ENCODE measurements at regions not wholly inside any gene's neighbourhood (a gene's known extent, or its start where the extent isn't known, plus 50 kb on each side); places are given as distances from the start of the nearest gene placed in this dataset.

DNA sequence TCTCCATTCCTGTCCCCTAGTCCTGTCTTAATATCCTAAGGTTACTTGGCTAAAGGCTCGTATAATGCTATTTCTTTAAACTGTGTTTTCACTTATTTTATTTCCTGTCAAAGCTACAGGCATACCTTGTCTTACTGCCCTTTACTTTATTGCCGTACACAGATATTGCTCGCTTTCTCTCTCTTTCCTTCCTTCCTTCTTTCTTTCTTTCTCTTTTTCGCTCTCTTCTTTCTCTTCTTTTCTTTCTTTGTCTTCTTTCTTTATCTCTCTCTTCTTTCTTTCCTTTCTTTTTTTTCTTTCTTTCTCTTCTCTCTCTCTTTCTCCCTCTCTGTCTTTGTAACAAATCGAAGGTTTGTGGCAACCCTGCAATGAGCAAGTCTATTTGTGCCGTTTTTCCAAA lies 123.9 kb upstream of the ARHGAP5 start:
- DNase-seq (no peak), ATAC-seq (ENCODE audit: low read depth) (no peak)
- WGBS, 2 experiments (ENCODE audit: extremely low coverage in 2 of 2, insufficient read length in 1 of 2): 100% methylated on average over 2 of the region's 6 CpGs; no CpG with 5 or more reads in 1 of the 2 experiments
- BruUV-seq (replicated peaks): no TSS peak
- Histone ChIP-seq H3K36me3 (ENCODE audit: control insufficient read depth, insufficient read depth, low read length) (no peaks in the 10 kb centered on the region), H2AK9ac (replicated peaks; ENCODE audit: low read depth, low read length, poor library complexity) (no peak overlapping the region), H4K91ac (ENCODE audit: insufficient read depth, low read depth, low read length) (no peak overlapping the region), H2BK15ac (ENCODE audit: low read depth, low read length) (no peak overlapping the region), H3K4me1 (ENCODE audit: control insufficient read depth, insufficient read depth, low read length) (peaks cover 16% of the 10 kb centered on the region), H2AFZ (replicated peaks; ENCODE audit: low read length, poor library complexity) (no peak overlapping the region), H3K4me3 (ENCODE audit: insufficient read depth, low read depth, low read length) (no peak overlapping the region), H3K79me1 (ENCODE audit: low read depth in 1 of 2, low read length in 2 of 2) (no peaks in the 10 kb centered on the region), H2BK120ac (ENCODE audit: low read depth, low read length) (no peak overlapping the region), H3K27me3 (ENCODE audit: control insufficient read depth, insufficient read depth, low read length) (no peaks in the 10 kb centered on the region), H3K14ac (replicated peaks; ENCODE audit: low read depth, low read length) (no peak overlapping the region), H3K9ac (ENCODE audit: low read depth, low read length) (no peak overlapping the region), H3K4me2 (ENCODE audit: low read depth, low read length) (no peak overlapping the region), H2AK5ac (ENCODE audit: low read depth, low read length) (no peak overlapping the region), H2BK5ac (ENCODE audit: low read depth, low read length, poor library complexity, severe bottlenecking) (no peak overlapping the region), H2BK20ac (ENCODE audit: low read depth, low read length) (no peak overlapping the region), H4K5ac (ENCODE audit: low read depth, low read length) (no peak overlapping the region), H3K27ac (ENCODE audit: insufficient read depth, low read length) (no peak overlapping the region), H3K23ac (ENCODE audit: low read depth, low read length) (no peak overlapping the region), H3K4ac (ENCODE audit: low read depth, low read length) (no peak overlapping the region), H3K18ac (ENCODE audit: low read depth, low read length) (no peak overlapping the region), H3K56ac (ENCODE audit: extremely low read depth, insufficient read depth, low read length) (no peak overlapping the region), H4K20me1 (ENCODE audit: insufficient read depth, low read length) (no peaks in the 10 kb centered on the region), H4K8ac (ENCODE audit: low read depth in 2 of 2, low read length in 2 of 2) (no peak overlapping the region), H3K9me1 (ENCODE audit: insufficient read depth, low read length) (peaks cover 8% of the 10 kb centered on the region; the same call in 1 of the 2 replicates), H3K9me3 (ENCODE audit: control insufficient read depth, insufficient read depth, low read length) (no peaks in the 10 kb centered on the region)
- ChIA-PET CTCF (no interaction called here), POLR2A (ENCODE audit: unreplicated experiment) (no interaction called here)
- intact Hi-C loops (cut with micrococcal nuclease): no loop called here
- in situ Hi-C loops (cut with MboI; ENCODE audit: low sequenced_read_pairs): no loop called here
- dilution Hi-C loops (cut with HindIII; ENCODE audit: low sequenced_read_pairs, unreplicated experiment): no loop called here
- TF ChIP-seq, protein P1, sequence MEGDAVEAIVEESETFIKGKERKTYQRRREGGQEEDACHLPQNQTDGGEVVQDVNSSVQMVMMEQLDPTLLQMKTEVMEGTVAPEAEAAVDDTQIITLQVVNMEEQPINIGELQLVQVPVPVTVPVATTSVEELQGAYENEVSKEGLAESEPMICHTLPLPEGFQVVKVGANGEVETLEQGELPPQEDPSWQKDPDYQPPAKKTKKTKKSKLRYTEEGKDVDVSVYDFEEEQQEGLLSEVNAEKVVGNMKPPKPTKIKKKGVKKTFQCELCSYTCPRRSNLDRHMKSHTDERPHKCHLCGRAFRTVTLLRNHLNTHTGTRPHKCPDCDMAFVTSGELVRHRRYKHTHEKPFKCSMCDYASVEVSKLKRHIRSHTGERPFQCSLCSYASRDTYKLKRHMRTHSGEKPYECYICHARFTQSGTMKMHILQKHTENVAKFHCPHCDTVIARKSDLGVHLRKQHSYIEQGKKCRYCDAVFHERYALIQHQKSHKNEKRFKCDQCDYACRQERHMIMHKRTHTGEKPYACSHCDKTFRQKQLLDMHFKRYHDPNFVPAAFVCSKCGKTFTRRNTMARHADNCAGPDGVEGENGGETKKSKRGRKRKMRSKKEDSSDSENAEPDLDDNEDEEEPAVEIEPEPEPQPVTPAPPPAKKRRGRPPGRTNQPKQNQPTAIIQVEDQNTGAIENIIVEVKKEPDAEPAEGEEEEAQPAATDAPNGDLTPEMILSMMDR (conservative IDR thresholded peaks at IDR 0.05; ENCODE audit: low read depth, low read length): no peak
- TF ChIP-seq POLR2A (IDR thresholded peaks at IDR 0.05; ENCODE audit: low read depth, low read length): no peak
- no peak for TF ChIP-seq MAFK (IDR thresholded peaks at IDR 0.05; ENCODE audit: low read depth, low read length)
- TF ChIP-seq SMC3 (IDR thresholded peaks at IDR 0.05; ENCODE audit: low read depth, low read length): no peak
- TF ChIP-seq MXI1 (IDR thresholded peaks at IDR 0.05; ENCODE audit: borderline replicate concordance, low read depth, low read length): no peak
- TF ChIP-seq RFX5 (IDR thresholded peaks at IDR 0.05; ENCODE audit: low read depth, low read length): no peak
- no peak for TF ChIP-seq RAD21 (IDR thresholded peaks at IDR 0.05; ENCODE audit: low read length)
- no peak for TF ChIP-seq FOS (IDR thresholded peaks at IDR 0.05; ENCODE audit: low read depth, low read length)
- TF ChIP-seq, protein P2, sequence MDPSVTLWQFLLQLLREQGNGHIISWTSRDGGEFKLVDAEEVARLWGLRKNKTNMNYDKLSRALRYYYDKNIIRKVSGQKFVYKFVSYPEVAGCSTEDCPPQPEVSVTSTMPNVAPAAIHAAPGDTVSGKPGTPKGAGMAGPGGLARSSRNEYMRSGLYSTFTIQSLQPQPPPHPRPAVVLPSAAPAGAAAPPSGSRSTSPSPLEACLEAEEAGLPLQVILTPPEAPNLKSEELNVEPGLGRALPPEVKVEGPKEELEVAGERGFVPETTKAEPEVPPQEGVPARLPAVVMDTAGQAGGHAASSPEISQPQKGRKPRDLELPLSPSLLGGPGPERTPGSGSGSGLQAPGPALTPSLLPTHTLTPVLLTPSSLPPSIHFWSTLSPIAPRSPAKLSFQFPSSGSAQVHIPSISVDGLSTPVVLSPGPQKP (IDR thresholded peaks at IDR 0.05; ENCODE audit: borderline replicate concordance, low read depth, low read length): no peak
- no peak for TF ChIP-seq RCOR1 (IDR thresholded peaks at IDR 0.05; ENCODE audit: insufficient replicate concordance, low read length)
- no peak for TF ChIP-seq MAZ (IDR thresholded peaks at IDR 0.05; ENCODE audit: borderline replicate concordance, low read depth, low read length)
